ENCODE measurements at regions not wholly inside any gene's neighbourhood (a gene's known extent, or its start where the extent isn't known, plus 50 kb on each side); places are given as distances from the start of the nearest gene placed in this dataset.

GRCh38 chr5:123722451-123722850 lies 210.5 kb downstream of the CSNK1G3 start:
- no peak overlapping the region for H3K4me2 ChIP-seq
- H3K4me1 ChIP-seq (ENCODE audit: control insufficient read depth in 1 of 2, insufficient read depth in 2 of 2, low read depth in 1 of 2, low read length in 1 of 2): no peaks in the 10 kb centered on the region; a peak in 1 of 4 replicates
- no peaks in the 10 kb centered on the region for H3K36me3 ChIP-seq (replicated peaks in 1 of 2; ENCODE audit: control insufficient read depth in 1 of 2, insufficient read depth in 2 of 2, low read length in 1 of 2)
- no peak for DNase-seq
- POLR2A ChIA-PET: no interaction called here
- no peak overlapping the region for H3K4me3 ChIP-seq (ENCODE audit: low read depth in 2 of 2, low read length in 1 of 2)
- no peak overlapping the region for H3K9ac ChIP-seq
- CTCF ChIA-PET: no interaction called here
- 91% methylated on average over 3 of the region's 3 CpGs for WGBS (ENCODE audit: low lambda C conversion rate)
- H2AFZ ChIP-seq (ENCODE audit: low read depth): no peak overlapping the region
- H3K9me2 ChIP-seq: no peaks in the 10 kb centered on the region
- TF ChIP-seq POLR2AphosphoS5 (IDR thresholded peaks at IDR 0.05; ENCODE audit: low read depth, low read length) (no peak), NFIC (IDR thresholded peaks at IDR 0.05; ENCODE audit: borderline replicate concordance) (no peak), FOXJ3 (CRISPR knock-in tag; IDR thresholded peaks at IDR 0.05) (no peak), TCF12 (IDR thresholded peaks at IDR 0.05) (no peak), NRF1 (IDR thresholded peaks at IDR 0.05; ENCODE audit: low read depth, low read length) (no peak), RCOR1 (IDR thresholded peaks at IDR 0.05; ENCODE audit: low read length) (no peak), REST (IDR thresholded peaks at IDR 0.05; ENCODE audit: low read depth, low read length) (no peak), CHD2 (IDR thresholded peaks at IDR 0.05; ENCODE audit: low read length, partially characterized antibody) (no peak), EZH2phosphoT487 (IDR thresholded peaks at IDR 0.05; ENCODE audit: borderline replicate concordance, low read depth) (no peak)
- TF ChIP-seq, protein P1, sequence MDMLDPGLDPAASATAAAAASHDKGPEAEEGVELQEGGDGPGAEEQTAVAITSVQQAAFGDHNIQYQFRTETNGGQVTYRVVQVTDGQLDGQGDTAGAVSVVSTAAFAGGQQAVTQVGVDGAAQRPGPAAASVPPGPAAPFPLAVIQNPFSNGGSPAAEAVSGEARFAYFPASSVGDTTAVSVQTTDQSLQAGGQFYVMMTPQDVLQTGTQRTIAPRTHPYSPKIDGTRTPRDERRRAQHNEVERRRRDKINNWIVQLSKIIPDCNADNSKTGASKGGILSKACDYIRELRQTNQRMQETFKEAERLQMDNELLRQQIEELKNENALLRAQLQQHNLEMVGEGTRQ (IDR thresholded peaks at IDR 0.05; ENCODE audit: borderline replicate concordance, low read depth, low read length): no peak
- TF ChIP-seq, protein P2, sequence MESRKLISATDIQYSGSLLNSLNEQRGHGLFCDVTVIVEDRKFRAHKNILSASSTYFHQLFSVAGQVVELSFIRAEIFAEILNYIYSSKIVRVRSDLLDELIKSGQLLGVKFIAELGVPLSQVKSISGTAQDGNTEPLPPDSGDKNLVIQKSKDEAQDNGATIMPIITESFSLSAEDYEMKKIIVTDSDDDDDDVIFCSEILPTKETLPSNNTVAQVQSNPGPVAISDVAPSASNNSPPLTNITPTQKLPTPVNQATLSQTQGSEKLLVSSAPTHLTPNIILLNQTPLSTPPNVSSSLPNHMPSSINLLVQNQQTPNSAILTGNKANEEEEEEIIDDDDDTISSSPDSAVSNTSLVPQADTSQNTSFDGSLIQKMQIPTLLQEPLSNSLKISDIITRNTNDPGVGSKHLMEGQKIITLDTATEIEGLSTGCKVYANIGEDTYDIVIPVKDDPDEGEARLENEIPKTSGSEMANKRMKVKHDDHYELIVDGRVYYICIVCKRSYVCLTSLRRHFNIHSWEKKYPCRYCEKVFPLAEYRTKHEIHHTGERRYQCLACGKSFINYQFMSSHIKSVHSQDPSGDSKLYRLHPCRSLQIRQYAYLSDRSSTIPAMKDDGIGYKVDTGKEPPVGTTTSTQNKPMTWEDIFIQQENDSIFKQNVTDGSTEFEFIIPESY (IDR thresholded peaks at IDR 0.05; ENCODE audit: borderline replicate concordance, low read depth): no peak
- H3K9me3 ChIP-seq: no peaks in the 10 kb centered on the region
- H4K20me1 ChIP-seq (ENCODE audit: insufficient read depth): no peaks in the 10 kb centered on the region
- no peaks in the 10 kb centered on the region for H3K79me2 ChIP-seq (ENCODE audit: insufficient read depth)
- H3K27ac ChIP-seq (ENCODE audit: low read depth in 2 of 2, low read length in 1 of 2): no peak overlapping the region
- no peaks in the 10 kb centered on the region for H3F3A ChIP-seq (replicated peaks; ENCODE audit: insufficient read depth)
- H3K27me3 ChIP-seq (ENCODE audit: insufficient read depth): no peaks in the 10 kb centered on the region

Measured in SK-N-SH (cell line).